Osteocyte (in vitro differentiated cells): ENCODE measurements at regions not wholly inside any gene's neighbourhood (a gene's known extent, or its start where the extent isn't known, plus 50 kb on each side); places are given as distances from the start of the nearest gene placed in this dataset.

Source experiments
- DNase-seq: peaks from one replicate; pipeline ENCODE4 v3.0.0; 2021; ENCODE audit warnings: mixed read lengths; ENCODE audit not compliant: unreplicated experiment; ENCODE audit errors: extremely low spot score
- H3K27ac Mint-ChIP-seq: one replicate; pipeline ENCODE4 v1.8.0; 2021; ENCODE audit warnings: mild to moderate bottlenecking, mixed read lengths; ENCODE audit not compliant: unreplicated experiment
- H3K27me3 Mint-ChIP-seq: one replicate; pipeline ENCODE4 v1.8.0; 2021; ENCODE audit warnings: mixed read lengths; ENCODE audit not compliant: unreplicated experiment
- H3K36me3 Mint-ChIP-seq: one replicate; pipeline ENCODE4 v1.8.0; 2021; ENCODE audit warnings: mixed read lengths; ENCODE audit not compliant: unreplicated experiment
- H3K4me1 Mint-ChIP-seq: one replicate; pipeline ENCODE4 v1.8.0; 2021; ENCODE audit warnings: mixed read lengths; ENCODE audit not compliant: unreplicated experiment
- H3K4me3 Mint-ChIP-seq: one replicate; pipeline ENCODE4 v1.8.0; 2021; ENCODE audit warnings: mild to moderate bottlenecking, moderate library complexity, mixed read lengths; ENCODE audit not compliant: unreplicated experiment
- H3K9me3 Mint-ChIP-seq: one replicate; pipeline ENCODE4 v1.8.0; 2021; ENCODE audit warnings: mixed read lengths; ENCODE audit not compliant: unreplicated experiment
- TF ChIP-seq, protein P1 (sequence below): fragments of 200-600 bp; sonication (generic); IDR thresholded peaks from 2 replicates; pipeline ENCODE4 v1.5.0; 2021; ENCODE audit warnings: antibody characterized with exemption, mild to moderate bottlenecking, moderate library complexity

DNA sequence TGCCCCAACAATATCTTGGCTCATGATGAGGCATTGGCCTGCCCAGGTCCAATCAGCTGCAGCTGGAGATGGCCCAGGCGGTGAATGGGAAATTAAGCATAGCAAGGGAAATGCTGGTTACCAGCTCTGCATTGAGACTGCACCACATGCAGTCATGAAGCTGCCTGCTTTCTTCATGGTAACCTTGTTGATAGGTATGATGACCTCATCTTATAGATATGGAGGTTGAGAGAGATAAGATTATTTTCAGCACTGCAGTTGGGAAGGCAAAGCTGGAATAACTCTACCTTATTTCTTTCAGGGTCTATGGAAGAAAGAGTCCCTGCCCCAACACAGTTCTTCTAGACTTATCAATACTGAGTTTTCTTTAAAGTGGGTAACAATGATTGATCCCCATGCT, 180.1 kb downstream of the ICE1 start:
- H3K36me3 Mint-ChIP-seq: no peaks in the 10 kb centered on the region
- H3K27me3 Mint-ChIP-seq: no peaks in the 10 kb centered on the region
- no peak overlapping the region for H3K4me3 Mint-ChIP-seq
- peaks cover 35% of the 10 kb centered on the region for H3K9me3 Mint-ChIP-seq
- TF ChIP-seq, protein P1, sequence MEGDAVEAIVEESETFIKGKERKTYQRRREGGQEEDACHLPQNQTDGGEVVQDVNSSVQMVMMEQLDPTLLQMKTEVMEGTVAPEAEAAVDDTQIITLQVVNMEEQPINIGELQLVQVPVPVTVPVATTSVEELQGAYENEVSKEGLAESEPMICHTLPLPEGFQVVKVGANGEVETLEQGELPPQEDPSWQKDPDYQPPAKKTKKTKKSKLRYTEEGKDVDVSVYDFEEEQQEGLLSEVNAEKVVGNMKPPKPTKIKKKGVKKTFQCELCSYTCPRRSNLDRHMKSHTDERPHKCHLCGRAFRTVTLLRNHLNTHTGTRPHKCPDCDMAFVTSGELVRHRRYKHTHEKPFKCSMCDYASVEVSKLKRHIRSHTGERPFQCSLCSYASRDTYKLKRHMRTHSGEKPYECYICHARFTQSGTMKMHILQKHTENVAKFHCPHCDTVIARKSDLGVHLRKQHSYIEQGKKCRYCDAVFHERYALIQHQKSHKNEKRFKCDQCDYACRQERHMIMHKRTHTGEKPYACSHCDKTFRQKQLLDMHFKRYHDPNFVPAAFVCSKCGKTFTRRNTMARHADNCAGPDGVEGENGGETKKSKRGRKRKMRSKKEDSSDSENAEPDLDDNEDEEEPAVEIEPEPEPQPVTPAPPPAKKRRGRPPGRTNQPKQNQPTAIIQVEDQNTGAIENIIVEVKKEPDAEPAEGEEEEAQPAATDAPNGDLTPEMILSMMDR: no peak
- no peaks in the 10 kb centered on the region for H3K4me1 Mint-ChIP-seq
- DNase-seq: no peak
- H3K27ac Mint-ChIP-seq: no peak overlapping the region

DNA sequence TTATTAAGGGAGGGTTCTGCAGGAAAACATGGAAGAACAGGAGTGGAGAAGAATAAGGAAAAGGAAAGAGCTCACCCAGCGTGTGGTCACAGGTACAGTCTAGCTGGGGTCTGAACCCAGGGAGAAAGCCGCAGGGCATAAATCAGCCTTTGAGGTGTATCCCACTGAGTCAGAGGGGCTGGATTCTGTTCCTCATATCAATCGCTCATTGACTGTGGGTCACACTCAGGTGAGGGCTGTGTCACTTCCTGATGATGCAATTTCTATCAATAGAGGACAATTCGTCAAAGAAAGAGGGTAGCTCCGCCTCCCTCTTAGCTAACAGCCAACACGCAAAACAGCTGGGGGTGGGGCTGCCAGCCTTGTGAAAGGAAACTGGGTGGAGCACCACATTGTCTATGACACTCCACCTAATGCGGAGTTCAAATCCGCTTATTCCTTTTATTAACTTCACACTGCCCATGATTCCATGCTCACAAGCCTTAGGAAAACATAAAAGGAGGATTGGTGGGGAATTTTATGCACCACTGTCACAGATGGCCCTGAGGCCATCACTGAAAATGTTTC, 176.2 kb downstream of the ICE1 start:
- no peaks in the 10 kb centered on the region for H3K4me1 Mint-ChIP-seq
- H3K9me3 Mint-ChIP-seq: peaks cover 28% of the 10 kb centered on the region
- no peak for DNase-seq
- no peaks in the 10 kb centered on the region for H3K36me3 Mint-ChIP-seq
- TF ChIP-seq, protein P1: no peak
- no peak overlapping the region for H3K27ac Mint-ChIP-seq
- H3K4me3 Mint-ChIP-seq: no peak overlapping the region
- H3K27me3 Mint-ChIP-seq: no peaks in the 10 kb centered on the region

DNA sequence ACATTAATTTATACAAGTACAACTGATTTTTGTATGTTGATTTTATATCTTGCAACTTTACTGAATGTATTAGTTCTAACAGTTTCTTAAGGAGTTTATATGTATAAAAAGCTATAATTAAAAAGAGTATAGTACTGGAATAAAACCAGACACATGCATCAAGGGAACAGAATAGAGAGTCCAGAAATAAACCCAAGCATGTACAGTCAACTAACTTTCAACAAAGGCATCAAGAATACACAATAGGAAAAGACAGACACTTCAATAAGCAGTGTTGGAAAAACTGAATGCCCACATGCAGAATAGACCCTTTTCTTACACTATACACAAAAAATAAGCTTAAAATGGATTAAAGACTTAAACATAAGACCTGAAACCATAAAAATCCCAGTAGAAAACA, 170.9 kb downstream of the ICE1 start:
- H3K36me3 Mint-ChIP-seq: no peaks in the 10 kb centered on the region
- H3K27me3 Mint-ChIP-seq: no peaks in the 10 kb centered on the region
- no peak for DNase-seq
- H3K27ac Mint-ChIP-seq: no peak overlapping the region
- H3K9me3 Mint-ChIP-seq: peaks cover 4% of the 10 kb centered on the region
- H3K4me1 Mint-ChIP-seq: no peaks in the 10 kb centered on the region
- TF ChIP-seq, protein P1: no peak
- no peak overlapping the region for H3K4me3 Mint-ChIP-seq

DNA sequence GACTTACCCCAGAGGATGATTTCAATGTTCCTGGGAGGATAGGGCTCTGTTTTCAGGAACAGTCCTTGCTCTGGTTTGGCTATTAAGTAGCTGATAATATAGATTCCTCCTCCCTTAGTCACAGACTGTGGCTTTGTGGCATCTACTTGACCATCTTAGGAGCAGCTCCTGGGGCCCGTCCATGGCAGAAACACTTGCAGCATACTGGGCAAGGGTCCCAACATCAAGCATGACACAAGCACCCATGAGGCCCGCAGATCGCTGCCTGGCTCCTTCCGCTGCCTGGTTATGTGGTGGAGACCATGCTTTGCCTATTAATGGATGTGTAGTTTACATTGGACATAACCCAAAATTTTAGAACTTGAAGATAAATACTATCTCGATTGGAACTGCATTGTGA, 170.1 kb downstream of the ICE1 start:
- TF ChIP-seq, protein P1: no peak
- Mint-ChIP-seq H3K4me1 (no peaks in the 10 kb centered on the region), H3K27ac (no peak overlapping the region), H3K9me3 (no peaks in the 10 kb centered on the region), H3K36me3 (no peaks in the 10 kb centered on the region), H3K4me3 (no peak overlapping the region), H3K27me3 (no peaks in the 10 kb centered on the region)
- DNase-seq: no peak

DNA sequence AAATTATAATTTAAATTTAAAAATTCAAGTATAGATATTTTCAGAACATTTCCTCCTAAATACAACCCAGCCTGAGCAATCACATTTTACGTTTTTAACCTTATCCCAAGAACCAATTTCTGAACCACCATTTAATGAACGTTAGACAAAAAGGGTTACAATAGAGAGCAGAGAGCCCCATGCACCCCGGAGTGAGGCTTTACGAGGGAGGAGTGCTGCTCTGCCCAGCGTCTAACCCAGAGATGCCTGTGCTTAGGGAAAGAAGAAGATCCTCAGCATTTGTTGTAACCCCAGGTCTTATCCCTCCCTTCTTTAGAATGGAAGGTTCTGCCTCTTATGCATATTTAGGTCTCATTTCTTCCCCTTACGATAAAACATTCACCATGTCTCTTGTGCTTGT, 169.1 kb downstream of the ICE1 start:
- H3K4me3 Mint-ChIP-seq: no peak overlapping the region
- H3K27me3 Mint-ChIP-seq: no peaks in the 10 kb centered on the region
- no peaks in the 10 kb centered on the region for H3K9me3 Mint-ChIP-seq
- no peaks in the 10 kb centered on the region for H3K4me1 Mint-ChIP-seq
- no peak overlapping the region for H3K27ac Mint-ChIP-seq
- TF ChIP-seq, protein P1: no peak
- no peak for DNase-seq
- H3K36me3 Mint-ChIP-seq: no peaks in the 10 kb centered on the region
